ENCODE measurements at regions not wholly inside any gene's neighbourhood (a gene's known extent, or its start where the extent isn't known, plus 50 kb on each side); places are given as distances from the start of the nearest gene placed in this dataset.
A peak's percentile ranks its signal among the peaks of the same experiment; 100 is the strongest.
"Not testable (repeated sequence)": the region's sequence is repeated elsewhere in the genome, so short reads cannot be mapped to it uniquely, and the experiment has no call there.

DNA sequence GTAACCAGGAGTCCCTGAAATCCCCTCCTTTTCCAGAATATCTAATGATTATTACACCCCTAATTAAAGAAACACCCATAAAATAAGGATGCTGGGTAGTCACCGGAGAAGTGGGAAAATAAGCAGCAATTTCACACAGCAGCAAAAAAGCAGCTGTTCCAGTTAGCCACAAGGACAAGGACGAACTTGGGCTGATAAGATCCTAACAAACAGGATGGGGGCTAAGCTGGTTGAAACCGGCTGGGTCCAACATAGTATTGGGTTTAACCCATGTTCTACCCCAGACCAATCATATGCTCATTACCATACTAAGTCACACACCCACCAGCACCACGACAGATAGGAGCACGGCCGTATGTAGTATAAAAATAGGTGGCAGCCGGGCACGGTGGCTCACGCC is 100.7 kb downstream of the RPL10L start:
- no peak overlapping the region for H3K27ac ChIP-seq
- TF ChIP-seq, protein P1, sequence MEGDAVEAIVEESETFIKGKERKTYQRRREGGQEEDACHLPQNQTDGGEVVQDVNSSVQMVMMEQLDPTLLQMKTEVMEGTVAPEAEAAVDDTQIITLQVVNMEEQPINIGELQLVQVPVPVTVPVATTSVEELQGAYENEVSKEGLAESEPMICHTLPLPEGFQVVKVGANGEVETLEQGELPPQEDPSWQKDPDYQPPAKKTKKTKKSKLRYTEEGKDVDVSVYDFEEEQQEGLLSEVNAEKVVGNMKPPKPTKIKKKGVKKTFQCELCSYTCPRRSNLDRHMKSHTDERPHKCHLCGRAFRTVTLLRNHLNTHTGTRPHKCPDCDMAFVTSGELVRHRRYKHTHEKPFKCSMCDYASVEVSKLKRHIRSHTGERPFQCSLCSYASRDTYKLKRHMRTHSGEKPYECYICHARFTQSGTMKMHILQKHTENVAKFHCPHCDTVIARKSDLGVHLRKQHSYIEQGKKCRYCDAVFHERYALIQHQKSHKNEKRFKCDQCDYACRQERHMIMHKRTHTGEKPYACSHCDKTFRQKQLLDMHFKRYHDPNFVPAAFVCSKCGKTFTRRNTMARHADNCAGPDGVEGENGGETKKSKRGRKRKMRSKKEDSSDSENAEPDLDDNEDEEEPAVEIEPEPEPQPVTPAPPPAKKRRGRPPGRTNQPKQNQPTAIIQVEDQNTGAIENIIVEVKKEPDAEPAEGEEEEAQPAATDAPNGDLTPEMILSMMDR (conservative IDR thresholded peaks at IDR 0.05), result no peak

DNA sequence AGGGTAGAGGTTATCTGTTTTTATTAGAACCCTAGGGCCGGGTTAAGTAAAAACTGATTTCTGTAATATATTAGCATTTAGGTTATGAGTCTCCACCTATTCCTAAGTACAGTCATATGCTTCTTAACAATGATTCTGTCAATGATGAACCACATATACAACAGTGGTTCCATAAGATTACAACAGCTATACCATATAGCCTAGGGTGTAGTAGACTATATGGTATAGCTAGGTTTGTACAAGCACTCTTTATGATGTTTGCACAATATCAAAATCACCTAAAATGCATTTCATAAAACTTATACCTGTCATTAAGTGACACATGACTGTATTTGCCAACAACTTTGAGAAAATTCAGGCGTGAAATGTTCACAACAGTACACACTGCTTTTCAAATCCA is 110.6 kb downstream of the RPL10L start:
- TF ChIP-seq, protein P1 (conservative IDR thresholded peaks at IDR 0.05), result no peak

DNA sequence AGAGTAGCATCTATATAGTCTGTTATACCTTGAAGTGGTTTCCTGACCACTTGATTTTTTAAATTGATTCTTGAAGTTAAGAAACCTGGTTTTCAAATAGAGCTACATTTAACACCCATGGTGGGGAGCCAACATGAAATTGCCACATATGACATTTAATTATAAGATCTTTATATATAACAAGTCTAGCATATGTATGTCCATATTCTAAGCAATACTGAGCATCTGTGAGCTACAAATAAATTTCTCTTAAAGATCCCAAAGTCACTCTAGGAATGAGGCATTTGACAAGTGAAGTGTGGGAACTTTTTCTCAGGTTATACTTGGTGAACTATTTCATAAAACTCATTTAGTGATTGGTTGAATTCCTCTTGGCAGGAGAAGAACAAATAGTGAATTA is 132.5 kb downstream of the RPL10L start:
- no peak overlapping the region for H3K27ac ChIP-seq
- TF ChIP-seq, protein P1 (conservative IDR thresholded peaks at IDR 0.05), result no peak

More for the DNA sequence above, 110.6 kb downstream of the RPL10L start:
- H3K27ac ChIP-seq, result no peak overlapping the region

DNA sequence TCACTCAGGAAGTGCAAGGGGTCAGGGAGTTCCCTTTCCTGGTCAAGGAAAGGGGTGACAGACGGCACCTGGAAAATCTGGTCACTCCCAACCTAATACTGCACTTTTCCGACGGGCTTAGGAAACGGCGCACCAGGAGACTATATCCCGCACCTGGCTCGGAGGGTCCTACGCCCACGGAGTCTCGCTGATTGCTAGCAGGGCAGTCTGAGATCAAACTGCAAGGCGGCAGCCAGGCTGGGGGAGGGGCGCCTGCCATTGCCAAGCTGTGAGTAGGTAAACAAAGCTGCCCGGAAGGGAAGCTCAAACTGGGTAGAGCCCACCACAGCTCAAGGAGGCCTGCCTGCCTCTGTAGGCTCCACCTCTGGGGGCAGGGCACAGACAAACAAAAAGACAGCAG is 142.8 kb downstream of the RPL10L start:
- not testable (repeated sequence) for H3K27ac ChIP-seq

DNA sequence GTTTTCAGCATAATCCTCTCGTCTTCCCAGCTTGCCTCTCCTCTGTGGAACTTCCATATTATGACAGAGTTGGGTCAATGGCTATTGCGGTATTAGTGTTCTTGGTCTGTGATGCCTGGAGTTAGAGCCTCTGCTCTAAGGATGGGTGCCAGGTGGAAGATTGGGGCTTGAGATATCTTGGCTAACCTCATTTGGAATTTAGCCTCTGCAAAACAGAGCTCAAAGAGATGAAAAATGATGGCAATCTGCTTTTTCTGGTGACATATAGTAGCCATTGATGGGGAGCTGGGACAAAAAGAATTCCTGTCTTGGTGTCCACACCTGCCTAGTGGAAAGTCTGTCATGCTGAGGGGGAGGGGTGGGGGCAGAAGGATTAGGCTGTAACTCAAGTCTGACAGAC is 152.1 kb downstream of the RPL10L start:
- TF ChIP-seq, protein P1 (conservative IDR thresholded peaks at IDR 0.05), result no peak

DNA sequence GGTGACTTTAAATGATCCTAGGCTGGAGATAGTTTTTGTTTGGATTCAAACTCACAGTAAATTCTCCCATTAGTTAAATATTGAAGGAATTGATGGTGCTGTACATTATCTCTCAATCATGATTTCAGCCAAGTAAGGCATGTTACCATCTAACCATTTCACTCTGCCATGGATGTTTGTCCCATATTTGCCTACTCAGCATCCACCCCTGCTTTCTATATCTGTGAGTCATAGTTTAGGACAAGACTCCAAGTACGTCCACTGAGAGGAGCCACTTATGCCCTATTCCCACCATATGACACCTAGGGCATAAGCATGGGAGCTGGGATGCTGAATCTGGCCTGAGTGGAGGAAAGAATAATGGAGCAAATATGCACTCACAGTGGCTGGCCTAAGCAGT is 155.2 kb downstream of the RPL10L start:
- no peak overlapping the region for H3K27ac ChIP-seq
- TF ChIP-seq, protein P1 (conservative IDR thresholded peaks at IDR 0.05), result no peak

More for the DNA sequence above, 152.1 kb downstream of the RPL10L start:
- no peak overlapping the region for H3K27ac ChIP-seq

DNA sequence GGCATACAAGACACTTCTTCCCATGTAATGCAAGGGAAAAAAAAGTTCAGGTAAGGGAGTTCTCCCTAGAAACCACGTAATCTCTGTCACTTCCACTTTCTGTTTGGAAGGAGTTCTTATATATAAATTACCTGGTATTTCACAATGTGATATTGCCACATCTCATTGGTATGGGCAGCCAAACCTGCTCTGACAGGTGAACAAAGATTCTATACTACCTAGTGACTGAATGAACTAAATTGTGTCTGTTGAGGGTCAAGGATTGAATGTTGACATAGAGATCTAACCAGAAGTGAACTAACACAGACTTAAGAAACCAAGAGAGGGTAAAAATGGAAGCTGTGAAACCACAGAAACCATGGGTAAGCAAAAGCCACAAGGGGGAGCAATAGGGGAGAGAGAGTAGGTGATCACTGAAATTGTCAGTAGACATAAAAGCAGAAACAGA is 161.3 kb downstream of the RPL10L start:
- TF ChIP-seq, protein P1 (conservative IDR thresholded peaks at IDR 0.05), result peak; percentile 35; the same call in 1 of the 2 replicates
- H3K27ac ChIP-seq, result no peak overlapping the region

DNA sequence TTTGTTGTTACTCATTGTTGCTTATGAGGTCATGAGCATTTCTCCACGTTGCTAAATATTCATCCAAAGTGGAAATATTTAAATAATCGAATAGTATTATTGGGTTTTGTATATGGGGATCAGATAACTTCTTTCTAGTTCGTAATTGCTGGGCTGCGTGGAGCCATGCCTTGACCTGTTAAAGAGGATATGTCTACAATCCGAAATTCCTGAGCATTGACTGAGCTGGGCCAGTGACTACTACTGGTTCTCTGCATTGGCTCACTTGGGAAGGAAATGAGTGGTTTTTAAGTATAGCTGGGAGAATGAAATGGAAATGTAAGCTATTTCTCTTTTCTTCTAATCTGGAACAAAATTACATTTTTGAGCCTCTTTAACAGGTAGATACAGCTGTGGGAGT is 163.2 kb downstream of the RPL10L start:
- no peak overlapping the region for H3K27ac ChIP-seq
- TF ChIP-seq, protein P1 (conservative IDR thresholded peaks at IDR 0.05), result no peak

Measured in VCaP (cell line).